ENCODE measurements at regions not wholly inside any gene's neighbourhood (a gene's known extent, or its start where the extent isn't known, plus 50 kb on each side); places are given as distances from the start of the nearest gene placed in this dataset.
"Not testable (repeated sequence)": the region's sequence is repeated elsewhere in the genome, so short reads cannot be mapped to it uniquely, and the experiment has no call there.

- CTCF ChIA-PET: no interaction called here
Observed at GRCh38 chr5:163916861-163917260, 411.4 kb downstream of the MAT2B start.

GRCh38 chr5:163917747-163918146 is 412.3 kb downstream of the MAT2B start:
- ATAC-seq (no peak), DNase-seq (ENCODE audit: low spot score) (no peak)
- no peak for TF ChIP-seq RORB (CRISPR knock-in tag; IDR thresholded peaks at IDR 0.05)
- Mint-ChIP-seq H3K27me3 (ENCODE audit: low read depth) (peaks cover 6% of the 10 kb centered on the region), H3K4me3 (no peak overlapping the region), H3K36me3 (peaks cover 13% of the 10 kb centered on the region), H3K27ac (no peak overlapping the region), H3K4me1 (peaks cover 20% of the 10 kb centered on the region), H3K9me3 (peaks cover 27% of the 10 kb centered on the region)
- CTCF ChIA-PET: no interaction called here
- POLR2A ChIA-PET: no interaction called here

More at GRCh38 chr5:163916861-163917260, 411.4 kb downstream of the MAT2B start:
- Mint-ChIP-seq H3K36me3 (peaks cover 13% of the 10 kb centered on the region), H3K4me1 (peaks cover 20% of the 10 kb centered on the region), H3K4me3 (no peak overlapping the region), H3K9me3 (peaks cover 27% of the 10 kb centered on the region), H3K27ac (no peak overlapping the region), H3K27me3 (ENCODE audit: low read depth) (peaks cover 6% of the 10 kb centered on the region)
- no peak for TF ChIP-seq RORB (CRISPR knock-in tag; IDR thresholded peaks at IDR 0.05)
- TF ChIP-seq ZNF317 (CRISPR knock-in tag; IDR thresholded peaks at IDR 0.05; ENCODE audit: borderline replicate concordance, low read depth): no peak
- TF ChIP-seq ESRRA (CRISPR knock-in tag; IDR thresholded peaks at IDR 0.05; ENCODE audit: borderline replicate concordance): no peak
- no peak for TF ChIP-seq ZNF263 (CRISPR knock-in tag; IDR thresholded peaks at IDR 0.05; ENCODE audit: low read depth)
- TF ChIP-seq ARID4B (CRISPR knock-in tag; IDR thresholded peaks at IDR 0.05; ENCODE audit: borderline replicate concordance): no peak
- TF ChIP-seq E2F4 (CRISPR knock-in tag; IDR thresholded peaks at IDR 0.05; ENCODE audit: borderline replicate concordance, low read depth): no peak
- no peak for TF ChIP-seq NR2C2 (CRISPR knock-in tag; IDR thresholded peaks at IDR 0.05)
- no peak for TF ChIP-seq CDX4 (CRISPR knock-in tag; IDR thresholded peaks at IDR 0.05; ENCODE audit: borderline replicate concordance)
- no peak for DNase-seq (ENCODE audit: low spot score)
- POLR2A ChIA-PET: no interaction called here
- no peak for ATAC-seq

- H3K4me1 Mint-ChIP-seq; H3K27me3 Mint-ChIP-seq (ENCODE audit: low read depth); H3K36me3 Mint-ChIP-seq; H3K4me3 Mint-ChIP-seq; ATAC-seq; DNase-seq (ENCODE audit: low spot score); H3K27ac Mint-ChIP-seq; CTCF ChIA-PET; POLR2A ChIA-PET: not testable (repeated sequence)
- peaks cover 35% of the 10 kb centered on the region for H3K9me3 Mint-ChIP-seq
Observed at GRCh38 chr5:163934990-163935389, 429.6 kb downstream of the MAT2B start.

- Mint-ChIP-seq H3K9me3 (peaks cover 19% of the 10 kb centered on the region), H3K27me3 (ENCODE audit: low read depth) (no peaks in the 10 kb centered on the region), H3K4me1 (no peaks in the 10 kb centered on the region), H3K27ac (no peak overlapping the region), H3K36me3 (no peaks in the 10 kb centered on the region), H3K4me3 (no peak overlapping the region)
- CTCF ChIA-PET: no interaction called here
- no peak for DNase-seq (ENCODE audit: low spot score)
- ATAC-seq: no peak
- POLR2A ChIA-PET: no interaction called here
- no peak for TF ChIP-seq MYBL2 (CRISPR knock-in tag; IDR thresholded peaks at IDR 0.05)
- no peak for TF ChIP-seq ZNF232 (CRISPR knock-in tag; IDR thresholded peaks at IDR 0.05)
- TF ChIP-seq SP1 (CRISPR knock-in tag; conservative IDR thresholded peaks at IDR 0.05): no peak
- no peak for TF ChIP-seq GTF2I (CRISPR knock-in tag; conservative IDR thresholded peaks at IDR 0.05)
- TF ChIP-seq MLX (CRISPR knock-in tag; IDR thresholded peaks at IDR 0.05): no peak
- TF ChIP-seq SMAD3 (CRISPR knock-in tag; IDR thresholded peaks at IDR 0.05; ENCODE audit: borderline replicate concordance): no peak
- no peak for TF ChIP-seq TEAD1 (CRISPR knock-in tag; IDR thresholded peaks at IDR 0.05)
- TF ChIP-seq CREM (CRISPR knock-in tag; IDR thresholded peaks at IDR 0.05): no peak
- TF ChIP-seq MXD4 (CRISPR knock-in tag; IDR thresholded peaks at IDR 0.05; ENCODE audit: borderline replicate concordance): no peak
- TF ChIP-seq AR (CRISPR knock-in tag; IDR thresholded peaks at IDR 0.05): no peak
- TF ChIP-seq HMGA2 (CRISPR knock-in tag; IDR thresholded peaks at IDR 0.05): no peak
- TF ChIP-seq IRF1 (CRISPR knock-in tag; IDR thresholded peaks at IDR 0.05): no peak
Observed at GRCh38 chr5:163938595-163938994, 433.2 kb downstream of the MAT2B start.
